NOMO-1 (cell line): ENCODE measurements at regions not wholly inside any gene's neighbourhood (a gene's known extent, or its start where the extent isn't known, plus 50 kb on each side); places are given as distances from the start of the nearest gene placed in this dataset.
"Not testable (repeated sequence)": the region's sequence is repeated elsewhere in the genome, so short reads cannot be mapped to it uniquely, and the experiment has no call there.

Experiments
- DNase-seq, 2 experiments: peaks; one replicate each; lab custom pipeline; 2025; ENCODE audit not compliant: unreplicated experiment in 2 of 2; lab: John Stamatoyannopoulos, UW

GRCh38 chr1:209191262-209191634 is 392.3 kb upstream of the CAMK1G start:
- no peak for DNase-seq

GRCh38 chr1:209196140-209196539 is 387.4 kb upstream of the CAMK1G start:
- no peak for DNase-seq

- DNase-seq: no peak
Observed at GRCh38 chr1:209198961-209199750, 384.4 kb upstream of the CAMK1G start.

- DNase-seq: no peak
Observed at GRCh38 chr1:209199822-209200221, 383.7 kb upstream of the CAMK1G start.

GRCh38 chr1:209202321-209202720 is 381.2 kb upstream of the CAMK1G start:
- not testable (repeated sequence) for DNase-seq

- DNase-seq: peak in 1 of 2 experiments; percentile 9
Observed at GRCh38 chr1:209202830-209203532, 380.5 kb upstream of the CAMK1G start.

GRCh38 chr1:209203533-209203895 is 380.0 kb upstream of the CAMK1G start:
- DNase-seq: no peak

- no peak for DNase-seq
Observed at GRCh38 chr1:209205039-209205438, 378.5 kb upstream of the CAMK1G start.

- peak in 1 of 2 experiments; percentile 0 for DNase-seq
Observed at GRCh38 chr1:209207126-209207700, 376.3 kb upstream of the CAMK1G start.

GRCh38 chr1:209207701-209208286 is 375.7 kb upstream of the CAMK1G start:
- peak; percentile 4 to 8 for DNase-seq

GRCh38 chr1:209208648-209209047 is 374.9 kb upstream of the CAMK1G start:
- no peak for DNase-seq

- DNase-seq: no peak
Observed at GRCh38 chr1:209213989-209214388, 369.5 kb upstream of the CAMK1G start.

GRCh38 chr1:209215826-209216225 is 367.7 kb upstream of the CAMK1G start:
- DNase-seq: no peak

- DNase-seq: no peak
Observed at GRCh38 chr1:209218113-209218512, 365.4 kb upstream of the CAMK1G start.

- DNase-seq: no peak
Observed at GRCh38 chr1:209218981-209219380, 364.5 kb upstream of the CAMK1G start.

- no peak for DNase-seq
Observed at GRCh38 chr1:209219791-209220524, 363.6 kb upstream of the CAMK1G start.

GRCh38 chr1:209222826-209223225 is 360.7 kb upstream of the CAMK1G start:
- no peak for DNase-seq

GRCh38 chr1:209223791-209224190 is 359.7 kb upstream of the CAMK1G start:
- peak in 1 of 2 experiments; percentile 3 for DNase-seq

- DNase-seq: no peak
Observed at GRCh38 chr1:209224886-209225285, 358.6 kb upstream of the CAMK1G start.

- no peak for DNase-seq
Observed at GRCh38 chr1:209227171-209227570, 356.3 kb upstream of the CAMK1G start.

GRCh38 chr1:209227941-209228340 is 355.6 kb upstream of the CAMK1G start:
- no peak for DNase-seq
